VCaP (cell line): ENCODE measurements at regions not wholly inside any gene's neighbourhood (a gene's known extent, or its start where the extent isn't known, plus 50 kb on each side); places are given as distances from the start of the nearest gene placed in this dataset.

Experiments used
- H3K27ac ChIP-seq: fragments of 450-650 bp; 2 replicates; pipeline ENCODE4 v1.5.1; 2017
- CTCF ChIP-seq: fragments of 450-650 bp; conservative IDR thresholded peaks from 2 replicates; pipeline ENCODE4 v1.5.1; 2017; ENCODE audit warnings: mild to moderate bottlenecking, moderate library complexity

GRCh38 chr5:5787373-5787772 is 364.9 kb downstream of the ICE1 start:
- H3K27ac ChIP-seq = no peak overlapping the region
- no peak for TF ChIP-seq CTCF

GRCh38 chr5:5784101-5784500 is 361.6 kb downstream of the ICE1 start:
- no peak overlapping the region for H3K27ac ChIP-seq
- no peak for TF ChIP-seq CTCF

- no peak for TF ChIP-seq CTCF
- H3K27ac ChIP-seq = no peak overlapping the region
Observed at GRCh38 chr5:5783021-5783420, 360.5 kb downstream of the ICE1 start.

- no peak for TF ChIP-seq CTCF
Observed at GRCh38 chr5:5782402-5782801, 359.9 kb downstream of the ICE1 start.

GRCh38 chr5:5781335-5781734 is 358.9 kb downstream of the ICE1 start:
- H3K27ac ChIP-seq = no peak overlapping the region
- TF ChIP-seq CTCF = no peak

More at GRCh38 chr5:5782402-5782801, 359.9 kb downstream of the ICE1 start:
- H3K27ac ChIP-seq = no peak overlapping the region

- no peak overlapping the region for H3K27ac ChIP-seq
- no peak for TF ChIP-seq CTCF
Observed at GRCh38 chr5:5780253-5780652, 357.8 kb downstream of the ICE1 start.

- H3K27ac ChIP-seq = no peak overlapping the region
- no peak for TF ChIP-seq CTCF
Observed at GRCh38 chr5:5777013-5777412, 354.5 kb downstream of the ICE1 start.

GRCh38 chr5:5772202-5772601 is 349.7 kb downstream of the ICE1 start:
- peak overlapping the region; percentile 65 for H3K27ac ChIP-seq
- TF ChIP-seq CTCF = no peak
